ENCODE measurements at regions not wholly inside any gene's neighbourhood (a gene's known extent, or its start where the extent isn't known, plus 50 kb on each side); places are given as distances from the start of the nearest gene placed in this dataset.

GRCh38 chr7:47204709-47205108, 377.2 kb downstream of the TNS3 start:
- TF ChIP-seq CTCF (IDR thresholded peaks at IDR 0.05) (no peak), POLR2A (IDR thresholded peaks at IDR 0.05) (no peak)

Measured in thyroid gland (tissue), 4 donors.